Adrenal gland (tissue), 9 donors: ENCODE measurements at regions not wholly inside any gene's neighbourhood (a gene's known extent, or its start where the extent isn't known, plus 50 kb on each side); places are given as distances from the start of the nearest gene placed in this dataset.

Source experiments
- DNase-seq, 7 donors: peaks; one replicate each; pipeline ENCODE4 v3.0.0-alpha.2; 2019 to 2020
- H3K27ac ChIP-seq, 5 donors: fragments of 200-600 bp; sonication (generic) in 4 of 5; 1 replicate in 3 of 5; 2 replicates in 2 of 5; pipeline versions ENCODE4 v1.5.1 to v1.8.0; 2016 to 2020; ENCODE audit warnings: mild to moderate bottlenecking in 1 of 5
- H3K27me3 ChIP-seq: fragments of 200-600 bp; 2 replicates; pipeline ENCODE4 v1.8.0; 2021
- H3K36me3 ChIP-seq, 2 donors: fragments of 200-600 bp; replicated peaks in 1 of 2; 1 replicate in 1 of 2; 2 replicates in 1 of 2; pipeline versions ENCODE4 v1.5.1 to v1.8.0; 2018 to 2022
- H3K4me1 ChIP-seq, 2 donors: fragments of 200-600 bp; replicated peaks in 1 of 2; 1 replicate in 1 of 2; 2 replicates in 1 of 2; pipeline versions ENCODE4 v1.5.1 to v1.8.0; 2018 to 2021
- H3K4me3 ChIP-seq, 4 donors: fragments of 200-600 bp; sonication (generic) in 3 of 4; one replicate each; pipeline ENCODE4 v1.5.1; 2016 to 2018
- H3K9me3 ChIP-seq, 3 donors: fragments of 200-600 bp; sonication (generic) in 1 of 3; replicated peaks in 1 of 3; 1 replicate in 2 of 3; 2 replicates in 1 of 3; pipeline versions ENCODE4 v1.5.1 to v1.8.0; 2016 to 2021
- POLR2A ChIP-seq, 2 donors: fragments of 450-650 bp; IDR thresholded peaks; one replicate each; pipeline ENCODE4 v1.6.1; 2017; ENCODE audit warnings: antibody characterized with exemption in 2 of 2, mild to moderate bottlenecking in 2 of 2, moderate library complexity in 1 of 2
- WGBS, 4 donors: extraction: QIAGEN DNeasy Blood & Tissue Kit in 2 of 4; methylation state at CpG; one replicate each; pipeline versions ENCODE4 v1.1.5 to v1.1.7; 2013 to 2017; 5-methylcytosine and 5-hydroxymethylcytosine counted together
- intact Hi-C, 2 donors: fragments of 100-400 bp; cut with DNase I; formaldehyde crosslinking; loops; one replicate each; pipeline versions ENCODE4 v1.14.1 to v1.15.0; 2022 to 2023
- TF ChIP-seq, protein P1 (sequence below), 6 experiments: fragments of 450-650 bp in 4 of 6; fragments of 200-600 bp in 2 of 6; sonication (generic) in 1 of 6; IDR thresholded peaks; 1 replicate in 5 of 6; 2 replicates in 1 of 6; pipeline versions ENCODE4 v1.5.1 to v1.8.0; 2016 to 2021; ENCODE audit warnings: antibody characterized with exemption in 6 of 6, mild to moderate bottlenecking in 2 of 6, moderate library complexity in 1 of 6
- donor health status: healthy with polysubstance abuse.
- donor health status: Bipolar disorder and iron deficiency.
- donor health status: DM: yes; HTN: yes; CAD: no.
- donor health status: DM: no; HTN: no; CAD: no.
- donor health status: DM: no; HTN: no; CAD: no.

DNA sequence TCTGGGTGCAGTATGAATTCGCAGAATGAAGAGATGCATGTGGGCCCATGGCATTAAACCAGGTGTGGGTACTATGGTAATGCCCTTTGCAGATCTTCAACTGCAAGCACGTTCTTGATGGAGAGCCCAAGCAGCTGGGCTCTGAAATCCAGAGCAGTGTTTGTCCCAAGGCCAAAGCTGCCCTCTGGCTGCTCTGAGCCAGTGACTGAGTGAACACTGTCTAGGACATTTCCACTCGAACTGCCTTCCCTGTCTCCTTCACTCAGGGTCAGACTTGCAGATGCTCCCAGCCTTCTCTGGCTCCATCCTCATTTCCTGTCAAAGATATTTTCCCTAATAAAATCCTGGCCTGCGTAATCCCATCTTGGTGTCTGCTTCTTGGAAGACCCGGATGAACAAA is 80.2 kb upstream of the GJB6 start:
- 71 to 76% (median 76%) methylated on average over 5 of the region's 5 CpGs for WGBS, 4 donors
- intact Hi-C loops: no loop called here
- H3K27ac ChIP-seq: no peak overlapping the region
- H3K4me1 ChIP-seq: no peaks in the 10 kb centered on the region
- no peak for TF ChIP-seq POLR2A (IDR thresholded peaks at IDR 0.05)
- TF ChIP-seq, protein P1, sequence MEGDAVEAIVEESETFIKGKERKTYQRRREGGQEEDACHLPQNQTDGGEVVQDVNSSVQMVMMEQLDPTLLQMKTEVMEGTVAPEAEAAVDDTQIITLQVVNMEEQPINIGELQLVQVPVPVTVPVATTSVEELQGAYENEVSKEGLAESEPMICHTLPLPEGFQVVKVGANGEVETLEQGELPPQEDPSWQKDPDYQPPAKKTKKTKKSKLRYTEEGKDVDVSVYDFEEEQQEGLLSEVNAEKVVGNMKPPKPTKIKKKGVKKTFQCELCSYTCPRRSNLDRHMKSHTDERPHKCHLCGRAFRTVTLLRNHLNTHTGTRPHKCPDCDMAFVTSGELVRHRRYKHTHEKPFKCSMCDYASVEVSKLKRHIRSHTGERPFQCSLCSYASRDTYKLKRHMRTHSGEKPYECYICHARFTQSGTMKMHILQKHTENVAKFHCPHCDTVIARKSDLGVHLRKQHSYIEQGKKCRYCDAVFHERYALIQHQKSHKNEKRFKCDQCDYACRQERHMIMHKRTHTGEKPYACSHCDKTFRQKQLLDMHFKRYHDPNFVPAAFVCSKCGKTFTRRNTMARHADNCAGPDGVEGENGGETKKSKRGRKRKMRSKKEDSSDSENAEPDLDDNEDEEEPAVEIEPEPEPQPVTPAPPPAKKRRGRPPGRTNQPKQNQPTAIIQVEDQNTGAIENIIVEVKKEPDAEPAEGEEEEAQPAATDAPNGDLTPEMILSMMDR (IDR thresholded peaks at IDR 0.05): no peak
- no peak for DNase-seq
- H3K9me3 ChIP-seq: no peaks in the 10 kb centered on the region
- no peaks in the 10 kb centered on the region for H3K36me3 ChIP-seq
- H3K4me3 ChIP-seq: no peak overlapping the region
- H3K27me3 ChIP-seq: no peaks in the 10 kb centered on the region

DNA sequence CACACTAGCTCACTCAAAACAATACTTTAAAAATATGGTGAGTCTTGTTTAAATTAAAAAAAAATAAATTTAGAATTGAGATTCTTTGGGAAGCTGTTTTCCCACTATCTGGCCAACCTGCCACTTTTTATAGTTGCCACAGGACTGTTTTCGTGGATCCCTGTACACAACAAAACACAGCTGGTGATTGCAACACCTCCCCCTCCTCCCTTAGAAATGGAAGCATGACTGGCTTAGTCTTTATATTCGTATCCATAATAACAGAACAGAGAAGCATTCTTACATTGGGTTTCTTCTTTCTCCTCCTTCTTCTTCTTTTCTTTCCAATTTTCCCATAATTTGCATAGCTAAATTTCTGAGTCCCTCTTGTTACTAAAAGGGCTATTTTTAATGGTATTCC is 79.5 kb upstream of the GJB6 start:
- Histone ChIP-seq H3K4me1 (no peaks in the 10 kb centered on the region), H3K27ac (no peak overlapping the region), H3K4me3 (no peak overlapping the region), H3K9me3 (no peaks in the 10 kb centered on the region), H3K27me3 (no peaks in the 10 kb centered on the region), H3K36me3 (no peaks in the 10 kb centered on the region)
- intact Hi-C loops: no loop called here
- TF ChIP-seq, protein P1 (IDR thresholded peaks at IDR 0.05): no peak
- TF ChIP-seq POLR2A (IDR thresholded peaks at IDR 0.05): no peak
- WGBS, 4 donors: 64 to 77% (median 71%) methylated on average over 2 of the region's 2 CpGs
- DNase-seq: no peak

DNA sequence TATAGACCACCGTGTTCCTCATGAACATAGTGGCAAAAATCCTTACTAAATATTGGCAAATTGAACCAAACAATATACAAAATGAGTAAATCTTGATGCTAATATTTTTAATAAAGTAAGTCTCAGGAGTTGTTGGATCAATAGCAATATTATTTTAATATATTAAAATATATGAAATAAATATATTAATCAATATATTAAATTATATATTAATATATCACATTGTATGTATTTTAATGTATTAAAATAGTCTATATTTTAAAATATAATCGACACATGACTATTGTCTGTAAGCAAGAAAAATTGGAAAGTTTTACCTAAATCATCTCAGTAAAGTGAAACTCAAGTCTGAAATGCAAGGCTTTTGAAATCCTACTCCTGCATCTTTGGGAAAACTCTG is 78.9 kb upstream of the GJB6 start:
- 89 to 95% (median 92%) methylated on average over 2 of the region's 2 CpGs for WGBS, 4 donors
- Histone ChIP-seq H3K27me3 (no peaks in the 10 kb centered on the region), H3K9me3 (no peaks in the 10 kb centered on the region), H3K4me1 (no peaks in the 10 kb centered on the region), H3K36me3 (no peaks in the 10 kb centered on the region), H3K27ac (no peak overlapping the region), H3K4me3 (no peak overlapping the region)
- no peak for TF ChIP-seq POLR2A (IDR thresholded peaks at IDR 0.05)
- TF ChIP-seq, protein P1 (IDR thresholded peaks at IDR 0.05): no peak
- intact Hi-C loops: no loop called here
- no peak for DNase-seq

DNA sequence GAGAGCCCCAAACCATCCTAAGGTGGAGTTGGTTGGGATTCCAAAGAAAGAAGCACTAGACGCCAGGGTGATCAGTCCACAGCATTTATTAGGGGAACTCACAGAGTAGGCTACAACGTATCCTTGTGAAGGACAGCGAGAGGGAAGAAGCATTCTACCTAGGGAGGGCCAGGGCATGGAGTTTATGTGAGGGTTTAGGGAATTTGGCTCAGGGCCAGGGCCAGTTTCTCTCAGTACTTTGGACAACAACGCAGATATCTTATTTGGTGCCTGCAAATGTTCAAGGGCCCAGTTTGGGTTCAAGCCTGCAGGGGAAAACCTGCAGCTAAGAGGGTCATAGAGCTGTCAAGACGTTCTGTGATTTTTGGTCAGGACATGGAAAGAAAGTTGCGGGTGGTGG is 73.9 kb upstream of the GJB6 start:
- Histone ChIP-seq H3K27ac (no peak overlapping the region), H3K4me3 (no peak overlapping the region), H3K4me1 (no peaks in the 10 kb centered on the region), H3K9me3 (no peaks in the 10 kb centered on the region), H3K36me3 (no peaks in the 10 kb centered on the region), H3K27me3 (peaks cover 23% of the 10 kb centered on the region)
- 74 to 90% (median 87%) methylated on average over 6 of the region's 6 CpGs for WGBS, 4 donors
- TF ChIP-seq, protein P1 (IDR thresholded peaks at IDR 0.05): no peak
- no peak for TF ChIP-seq POLR2A (IDR thresholded peaks at IDR 0.05)
- no peak for DNase-seq
- intact Hi-C loops: no loop called here
